Heart left ventricle (tissue), 16 donors: ENCODE measurements at regions not wholly inside any gene's neighbourhood (a gene's known extent, or its start where the extent isn't known, plus 50 kb on each side); places are given as distances from the start of the nearest gene placed in this dataset.
A peak's percentile ranks its signal among the peaks of the same experiment; 100 is the strongest.

ENCODE experiments used
- ATAC-seq, 4 donors: fragments of 200-7000 bp; cut with Tn5 transposase; one replicate each; pipeline ENCODE4 v1.9.1; 2020 to 2022; ENCODE audit warnings: moderate library complexity in 4 of 4, mild to moderate bottlenecking in 3 of 4, moderate number of reproducible peaks in 1 of 4
- DNase-seq, 5 donors: peaks; one replicate each; pipeline ENCODE4 v3.0.0-alpha.2; 2020
- H3K27ac ChIP-seq, 12 donors: fragments of 200-600 bp; sonication (generic) in 4 of 12; one replicate each; pipeline versions ENCODE4 v1.5.0 to v1.8.0; 2016 to 2022; ENCODE audit warnings: mild to moderate bottlenecking in 2 of 12
- H3K27me3 ChIP-seq, 9 donors: fragments of 200-600 bp; sonication (generic) in 2 of 9; one replicate each; pipeline versions ENCODE4 v1.5.1 to v1.8.0; 2016 to 2022; ENCODE audit warnings: mild to moderate bottlenecking in 3 of 9
- H3K36me3 ChIP-seq, 9 donors: fragments of 200-600 bp; sonication (generic) in 2 of 9; one replicate each; pipeline versions ENCODE4 v1.5.0 to v1.8.0; 2018 to 2022; ENCODE audit warnings: mild to moderate bottlenecking in 2 of 9
- H3K4me1 ChIP-seq, 12 donors: fragments of 200-600 bp; sonication (generic) in 4 of 12; one replicate each; pipeline versions ENCODE4 v1.5.0 to v1.8.0; 2016 to 2022; ENCODE audit warnings: mild to moderate bottlenecking in 3 of 12
- H3K4me3 ChIP-seq, 12 donors: fragments of 200-600 bp; sonication (generic) in 4 of 12; one replicate each; pipeline versions ENCODE4 v1.5.0 to v1.8.0; 2017 to 2022; ENCODE audit warnings: mild to moderate bottlenecking in 9 of 12, moderate library complexity in 4 of 12
- H3K9me3 ChIP-seq, 12 donors: fragments of 200-600 bp; sonication (generic) in 4 of 12; one replicate each; pipeline versions ENCODE4 v1.5.0 to v1.8.0; 2016 to 2022; ENCODE audit warnings: mild to moderate bottlenecking in 1 of 12
- CTCF ChIP-seq, 12 donors: fragments of 200-600 bp; sonication (generic) in 4 of 12; IDR thresholded peaks; one replicate each; pipeline versions ENCODE4 v1.5.0 to v1.8.0; 2018 to 2022; ENCODE audit warnings: antibody characterized with exemption in 12 of 12, mild to moderate bottlenecking in 5 of 12
- POLR2A ChIP-seq, 2 donors: fragments of 450-650 bp; IDR thresholded peaks; one replicate each; pipeline ENCODE4 v1.6.1; 2017; ENCODE audit warnings: antibody characterized with exemption in 2 of 2, mild to moderate bottlenecking in 2 of 2, moderate library complexity in 2 of 2
- WGBS, 4 donors: extraction: QIAGEN DNeasy Blood & Tissue Kit in 2 of 4; methylation state at CpG; one replicate each; pipeline versions ENCODE4 v1.1.5 to v1.1.7; 2013 to 2018; 5-methylcytosine and 5-hydroxymethylcytosine counted together
- intact Hi-C, 10 donors: fragments of 100-400 bp; cut with DNase I; formaldehyde crosslinking; loops; one replicate each; pipeline versions ENCODE4 v1.11.1 to v1.14.2; 2022
- donor health status: ischemic (EF 13 %, LVEDD 7.1; RV severe dilation, severe dysfunction).
- donor health status: healthy with polysubstance abuse.
- donor health status: DM: no; HTN: yes; CAD: no.
- donor health status: DM: no; HTN: no; CAD: no.
- donor health status: ischemic (EF 25% LVEDD 6.9; RV normal size, moderate dysfunction).
- donor health status: ischemic (EF 25% LVEDD 5.7; RV mildly dilated, moderate dysfunction).
- donor health status: healthy.
- donor health status: DM: yes; HTN: yes; CAD: no.
- donor health status: ischemic (EF 35%, LVEDD 5.7; RV mildly dilated, moderate dysfunction).
- donor health status: nonischemic (EF 11% LVEDD 7.7; RV severe dilation, severe dysfunction).
- donor health status: DM: yes; HTN: yes; CAD: no.
- donor health status: PGD.
- donor health status: ischemic (EF 29% LVEDD 5.4; RV normal size, mild dysfunction).
- donor health status: nonischemic (EF 23%, LVEDD 6.1; RV moderate dilation, normal function).

- intact Hi-C loops, result no loop called here
Observed at GRCh38 chr2:223528036-223528435, 74.1 kb downstream of the SCG2 start.

GRCh38 chr2:223529696-223530095 lies 72.5 kb downstream of the SCG2 start:
- no peaks in the 10 kb centered on the region for H3K27me3 ChIP-seq
- no peaks in the 10 kb centered on the region for H3K36me3 ChIP-seq
- H3K9me3 ChIP-seq, result peaks cover 0 to 9% (median 0%) of the 10 kb centered on the region in 12 donors
- TF ChIP-seq POLR2A (IDR thresholded peaks at IDR 0.05) (no peak), CTCF (IDR thresholded peaks at IDR 0.05) (no peak)
- ATAC-seq (no peak), DNase-seq (no peak)
- H3K4me1 ChIP-seq, result peaks cover 0 to 5% (median 0%) of the 10 kb centered on the region in 12 donors
- no peak overlapping the region for H3K4me3 ChIP-seq
- intact Hi-C loops, result no loop called here
- 80 to 88% (median 81%) methylated on average over 3 of the region's 3 CpGs for WGBS, 4 donors
- no peak overlapping the region for H3K27ac ChIP-seq

More at GRCh38 chr2:223528036-223528435, 74.1 kb downstream of the SCG2 start:
- Histone ChIP-seq H3K27me3 (no peaks in the 10 kb centered on the region), H3K9me3 (peaks cover 0 to 9% (median 0%) of the 10 kb centered on the region in 12 donors), H3K4me1 (peaks cover 0 to 5% (median 0%) of the 10 kb centered on the region in 12 donors), H3K36me3 (no peaks in the 10 kb centered on the region), H3K4me3 (no peak overlapping the region), H3K27ac (no peak overlapping the region)
- no peak for DNase-seq
- 42 to 52% (median 48%) methylated on average over 5 of the region's 5 CpGs for WGBS, 4 donors
- TF ChIP-seq CTCF (IDR thresholded peaks at IDR 0.05) (no peak), POLR2A (IDR thresholded peaks at IDR 0.05) (no peak)
- ATAC-seq, result peak in 1 of 4 donors; percentile 65

- intact Hi-C loops, result no loop called here
- ATAC-seq (no peak), DNase-seq (no peak)
- no peaks in the 10 kb centered on the region for H3K27me3 ChIP-seq
- 67 to 88% (median 77%) methylated on average over 4 of the region's 4 CpGs for WGBS, 4 donors
- H3K36me3 ChIP-seq, result no peaks in the 10 kb centered on the region
- no peak overlapping the region for H3K27ac ChIP-seq
- H3K4me3 ChIP-seq, result no peak overlapping the region
- peaks cover 0 to 9% (median 0%) of the 10 kb centered on the region in 12 donors for H3K9me3 ChIP-seq
- TF ChIP-seq CTCF (IDR thresholded peaks at IDR 0.05) (no peak), POLR2A (IDR thresholded peaks at IDR 0.05) (no peak)
- H3K4me1 ChIP-seq, result peaks cover 0 to 4% (median 0%) of the 10 kb centered on the region in 12 donors
Observed at GRCh38 chr2:223530811-223531210, 71.3 kb downstream of the SCG2 start.

GRCh38 chr2:223532161-223532560 lies 70.0 kb downstream of the SCG2 start:
- ATAC-seq (no peak), DNase-seq (no peak)
- Histone ChIP-seq H3K27me3 (no peaks in the 10 kb centered on the region), H3K27ac (no peak overlapping the region), H3K4me3 (no peak overlapping the region), H3K4me1 (peaks cover 0 to 15% (median 3%) of the 10 kb centered on the region in 12 donors), H3K9me3 (peaks cover 0 to 9% (median 0%) of the 10 kb centered on the region in 12 donors), H3K36me3 (no peaks in the 10 kb centered on the region)
- WGBS, 4 donors, result 73 to 85% (median 79%) methylated on average over 2 of the region's 2 CpGs
- TF ChIP-seq POLR2A (IDR thresholded peaks at IDR 0.05) (no peak), CTCF (IDR thresholded peaks at IDR 0.05) (no peak)
- intact Hi-C loops, result no loop called here
